ENCODE measurements at regions not wholly inside any gene's neighbourhood (a gene's known extent, or its start where the extent isn't known, plus 50 kb on each side); places are given as distances from the start of the nearest gene placed in this dataset.
"Not testable (repeated sequence)": the region's sequence is repeated elsewhere in the genome, so short reads cannot be mapped to it uniquely, and the experiment has no call there.

DNA sequence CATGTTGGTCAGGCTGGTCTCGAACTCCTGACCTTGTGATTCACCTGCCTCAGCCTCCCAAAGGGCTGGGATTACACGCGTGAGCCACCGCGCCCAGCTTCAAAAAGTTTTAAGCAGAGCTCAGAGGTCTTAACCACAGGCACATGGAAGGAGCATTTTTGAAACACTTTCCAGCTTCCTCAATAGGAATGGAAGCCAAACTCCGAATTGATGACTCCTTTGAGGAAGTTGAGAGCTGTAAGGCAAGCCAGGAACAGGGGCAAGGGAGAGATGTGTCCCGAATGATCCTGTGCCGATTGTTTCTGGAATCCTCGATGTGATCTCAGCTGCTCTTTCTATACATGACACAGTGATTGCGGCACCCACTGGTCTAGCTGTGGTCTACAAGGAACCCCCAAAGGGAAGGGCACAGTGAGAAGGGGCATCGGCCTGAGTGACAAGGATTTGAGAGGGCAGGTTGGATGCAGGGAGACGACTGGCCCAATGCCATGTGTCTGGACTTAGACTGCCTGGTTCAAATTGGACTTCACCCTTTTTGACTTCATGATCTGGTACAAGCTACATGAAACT is 116.2 kb downstream of the ADRA2C start:
- DNase-seq, result not testable (repeated sequence)

- DNase-seq, result not testable (repeated sequence)
These were observed 118.1 kb downstream of the ADRA2C start for GRCh38 chr4:3884261-3884660.

- DNase-seq, result not testable (repeated sequence)
These were observed 127.4 kb downstream of the ADRA2C start for GRCh38 chr4:3893590-3893989.

DNA sequence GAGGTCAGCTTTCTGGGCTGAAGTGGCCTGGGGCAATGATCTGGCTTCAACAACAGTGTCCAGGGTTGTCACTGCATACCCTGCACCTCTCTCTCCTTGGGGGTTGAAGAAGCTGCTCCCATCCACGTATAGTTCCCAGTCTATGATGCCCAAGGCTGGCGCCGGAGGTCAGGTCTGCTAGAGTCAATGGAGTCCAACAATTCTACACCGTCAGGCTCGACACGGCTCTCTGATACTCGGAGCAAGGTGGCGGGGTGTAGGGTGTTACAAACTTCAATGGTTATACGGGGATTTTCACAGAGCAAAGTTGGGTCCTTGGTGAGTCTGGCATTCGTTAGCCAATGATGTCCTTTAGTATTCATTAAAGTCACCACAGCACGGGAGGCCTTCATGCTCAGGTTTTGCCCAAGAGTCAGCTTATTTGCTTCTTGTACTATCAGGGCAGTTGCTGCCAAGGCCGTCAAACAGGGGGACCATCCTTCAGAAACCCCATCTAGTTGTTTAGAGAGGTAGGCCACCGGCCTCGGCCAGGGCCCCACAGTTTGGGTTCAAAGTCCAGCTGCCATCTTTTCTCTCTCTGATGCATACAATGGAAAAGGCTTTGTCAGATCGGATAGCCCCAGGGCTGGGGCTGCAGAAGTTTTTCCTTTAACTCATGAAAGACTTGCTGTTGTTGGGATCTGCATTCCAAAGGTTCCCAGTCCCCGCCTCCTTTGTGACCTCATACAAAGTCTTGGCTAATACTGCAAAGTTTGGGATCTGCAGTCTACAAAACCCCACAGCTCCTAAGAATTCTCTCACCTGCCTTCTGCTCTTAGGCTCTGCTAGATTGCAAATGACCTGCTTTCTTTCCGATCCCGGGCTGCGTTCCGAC is 128.1 kb downstream of the ADRA2C start:
- not testable (repeated sequence) for DNase-seq

DNA sequence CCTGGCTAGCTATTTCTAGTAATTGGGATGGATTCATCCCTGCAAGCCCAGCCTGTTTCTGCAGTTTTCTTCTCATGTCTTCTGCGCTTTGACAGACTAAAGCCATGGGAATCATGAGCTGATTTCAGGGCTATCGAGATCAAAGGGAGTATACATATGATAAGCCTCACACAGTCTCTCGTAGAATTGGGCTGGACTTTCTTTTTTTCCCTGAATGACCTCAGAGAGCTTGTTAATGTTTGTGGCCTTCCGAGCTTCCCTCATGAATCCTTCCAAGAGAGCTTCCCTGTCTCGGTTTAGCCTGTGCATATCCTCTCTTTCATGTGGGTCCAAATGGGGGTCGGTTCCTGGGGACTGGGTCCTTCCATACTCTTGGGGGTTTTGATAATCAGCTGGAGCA is 130.3 kb downstream of the ADRA2C start:
- DNase-seq, result no peak

- not testable (repeated sequence) for DNase-seq
These were observed 130.8 kb downstream of the ADRA2C start for GRCh38 chr4:3896871-3897578.

- DNase-seq, result no peak
These were observed 131.9 kb downstream of the ADRA2C start for GRCh38 chr4:3898098-3898497.

GRCh38 chr4:3898928-3899327 is 132.7 kb downstream of the ADRA2C start:
- not testable (repeated sequence) for DNase-seq

- not testable (repeated sequence) for DNase-seq
These were observed 138.2 kb downstream of the ADRA2C start for GRCh38 chr4:3904264-3904955.

GRCh38 chr4:3909616-3910015 is 143.4 kb downstream of the ADRA2C start:
- not testable (repeated sequence) for DNase-seq

GRCh38 chr4:3910161-3910950 is 144.2 kb downstream of the ADRA2C start:
- DNase-seq, result not testable (repeated sequence)

GRCh38 chr4:3911252-3911856 is 145.2 kb downstream of the ADRA2C start:
- no peak for DNase-seq

- DNase-seq, result not testable (repeated sequence)
These were observed 148.3 kb downstream of the ADRA2C start for GRCh38 chr4:3914511-3914910.

- DNase-seq, result not testable (repeated sequence)
These were observed 153.3 kb downstream of the ADRA2C start for GRCh38 chr4:3919509-3919908.

GRCh38 chr4:3921902-3922301 is 155.7 kb downstream of the ADRA2C start:
- DNase-seq, result not testable (repeated sequence)

- DNase-seq, result not testable (repeated sequence)
These were observed 159.7 kb downstream of the ADRA2C start for GRCh38 chr4:3925841-3926240.

DNA sequence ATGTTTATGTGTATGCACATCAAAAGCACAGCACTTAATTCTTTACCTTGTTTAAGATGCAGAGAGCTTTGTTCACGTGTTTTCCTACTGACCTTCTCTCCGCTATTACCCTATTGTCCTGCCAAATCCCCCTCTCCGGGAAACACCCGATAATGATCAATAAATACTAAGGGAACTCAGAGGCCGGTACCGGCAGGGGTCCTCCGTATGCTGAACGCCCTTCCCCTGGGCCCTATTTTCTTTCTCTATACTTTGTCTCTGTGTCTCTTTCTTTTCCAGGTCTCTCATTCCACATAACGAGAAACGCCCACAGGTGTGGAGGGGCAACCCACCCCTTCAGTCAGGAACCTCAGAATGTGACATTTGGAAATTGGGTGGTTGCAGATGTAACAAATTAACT is 160.1 kb downstream of the ADRA2C start:
- DNase-seq, result not testable (repeated sequence)

DNA sequence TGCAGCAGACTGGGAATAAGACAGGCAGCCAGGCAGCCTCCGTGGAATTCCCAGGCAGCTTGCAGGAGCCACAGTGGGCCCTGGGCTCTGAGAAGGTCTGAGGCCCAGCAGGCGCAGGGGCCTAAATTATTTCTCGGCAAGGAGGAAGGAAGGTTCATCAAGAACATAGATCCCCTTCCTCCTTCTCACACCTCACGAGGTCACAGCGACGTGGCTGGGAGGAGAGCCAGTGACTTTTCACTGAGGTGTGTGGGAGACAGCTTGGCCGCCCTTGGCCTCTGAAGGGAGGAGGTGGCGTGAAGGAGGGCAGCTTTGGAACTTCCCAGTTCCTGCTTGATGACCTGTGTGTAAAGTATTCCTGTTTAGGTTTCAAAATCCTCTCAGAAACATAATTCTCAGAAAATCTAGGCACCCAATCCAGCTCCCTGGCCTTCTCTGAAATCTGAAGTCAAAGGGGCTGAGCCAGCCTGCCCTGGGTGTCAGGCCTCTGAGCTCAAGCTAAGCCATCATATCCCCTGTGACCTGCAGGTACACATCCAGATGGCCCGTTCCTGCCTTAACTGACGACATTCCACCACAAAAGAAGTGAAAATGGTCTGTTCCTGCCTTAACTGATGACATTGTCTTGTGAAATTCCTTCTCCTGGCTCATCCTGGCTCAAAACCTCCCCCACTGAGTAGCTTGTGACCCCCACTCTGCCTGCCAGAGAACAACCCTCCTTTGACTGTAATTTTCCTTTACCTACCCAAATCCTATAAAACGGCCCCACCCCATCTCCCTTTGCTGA is 161.0 kb downstream of the ADRA2C start:
- not testable (repeated sequence) for DNase-seq

GRCh38 chr4:3929431-3929830 is 163.2 kb downstream of the ADRA2C start:
- DNase-seq, result not testable (repeated sequence)

DNA sequence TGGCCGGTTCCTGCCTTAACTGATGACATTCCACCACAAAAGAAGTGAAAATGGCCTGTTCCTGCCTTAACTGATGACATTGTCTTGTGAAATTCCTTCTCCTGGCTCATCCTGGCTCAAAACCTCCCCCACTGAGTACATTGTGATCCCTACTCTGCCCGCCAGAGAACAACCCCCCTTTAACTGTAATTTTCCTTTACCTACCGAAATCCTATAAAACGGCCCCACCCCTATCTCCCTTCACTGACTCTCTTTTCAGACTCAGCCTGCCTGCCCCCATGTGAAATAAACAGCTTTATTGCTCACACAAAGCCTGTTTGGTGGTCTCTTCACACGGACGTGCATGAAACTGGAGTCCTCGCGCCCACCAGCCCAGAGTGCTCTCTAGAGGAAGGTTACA is 166.5 kb downstream of the ADRA2C start:
- DNase-seq, result not testable (repeated sequence)

DNA sequence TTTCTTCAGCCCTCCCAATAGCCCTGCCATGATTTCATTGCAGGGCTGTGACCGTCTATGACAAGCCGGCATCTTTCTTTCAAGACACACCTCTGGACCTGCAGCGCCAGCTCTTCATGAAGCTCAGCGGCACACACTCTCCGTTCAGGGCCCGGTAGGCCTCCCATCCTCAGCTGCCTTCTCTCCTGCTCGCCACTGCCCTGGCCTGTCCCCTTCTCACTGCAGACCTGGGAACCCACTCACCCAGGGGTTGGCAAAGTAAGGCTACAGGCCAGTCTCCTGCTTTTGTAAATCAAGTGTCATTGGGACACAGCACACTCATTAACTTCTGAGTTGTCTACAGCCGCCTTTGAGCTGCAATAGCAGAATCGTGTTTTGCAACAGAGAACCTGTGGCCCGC is 169.2 kb downstream of the ADRA2C start:
- not testable (repeated sequence) for DNase-seq
